ENCODE measurements at regions not wholly inside any gene's neighbourhood (a gene's known extent, or its start where the extent isn't known, plus 50 kb on each side); places are given as distances from the start of the nearest gene placed in this dataset.

DNA sequence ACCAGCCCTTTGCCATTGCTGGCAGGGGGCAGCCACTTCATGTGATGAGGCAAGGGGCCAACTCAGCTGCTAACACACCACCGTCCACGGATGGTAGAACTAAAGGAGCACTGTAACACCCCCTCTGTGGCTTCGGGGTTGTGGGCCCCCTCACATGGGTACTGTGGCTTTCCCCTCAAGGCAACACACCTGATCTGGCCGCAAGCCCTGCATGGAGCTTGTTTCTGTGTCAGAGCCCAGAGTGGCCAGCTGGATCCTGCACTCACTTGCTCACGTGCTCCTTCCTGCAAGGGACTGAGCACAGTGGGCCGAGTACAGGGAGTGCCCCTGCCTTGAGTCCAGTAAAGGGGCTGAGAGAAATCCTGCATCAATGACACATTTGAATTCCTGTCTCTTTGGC lies 507.4 kb upstream of the SMC2 start:
- no peak for TF ChIP-seq EP300 (IDR thresholded peaks at IDR 0.05; ENCODE audit: borderline replicate concordance)
- no peak for TF ChIP-seq NFIC (IDR thresholded peaks at IDR 0.05)
- no peak for TF ChIP-seq RAD21 (IDR thresholded peaks at IDR 0.05; ENCODE audit: low read depth)
- TF ChIP-seq, protein P1, sequence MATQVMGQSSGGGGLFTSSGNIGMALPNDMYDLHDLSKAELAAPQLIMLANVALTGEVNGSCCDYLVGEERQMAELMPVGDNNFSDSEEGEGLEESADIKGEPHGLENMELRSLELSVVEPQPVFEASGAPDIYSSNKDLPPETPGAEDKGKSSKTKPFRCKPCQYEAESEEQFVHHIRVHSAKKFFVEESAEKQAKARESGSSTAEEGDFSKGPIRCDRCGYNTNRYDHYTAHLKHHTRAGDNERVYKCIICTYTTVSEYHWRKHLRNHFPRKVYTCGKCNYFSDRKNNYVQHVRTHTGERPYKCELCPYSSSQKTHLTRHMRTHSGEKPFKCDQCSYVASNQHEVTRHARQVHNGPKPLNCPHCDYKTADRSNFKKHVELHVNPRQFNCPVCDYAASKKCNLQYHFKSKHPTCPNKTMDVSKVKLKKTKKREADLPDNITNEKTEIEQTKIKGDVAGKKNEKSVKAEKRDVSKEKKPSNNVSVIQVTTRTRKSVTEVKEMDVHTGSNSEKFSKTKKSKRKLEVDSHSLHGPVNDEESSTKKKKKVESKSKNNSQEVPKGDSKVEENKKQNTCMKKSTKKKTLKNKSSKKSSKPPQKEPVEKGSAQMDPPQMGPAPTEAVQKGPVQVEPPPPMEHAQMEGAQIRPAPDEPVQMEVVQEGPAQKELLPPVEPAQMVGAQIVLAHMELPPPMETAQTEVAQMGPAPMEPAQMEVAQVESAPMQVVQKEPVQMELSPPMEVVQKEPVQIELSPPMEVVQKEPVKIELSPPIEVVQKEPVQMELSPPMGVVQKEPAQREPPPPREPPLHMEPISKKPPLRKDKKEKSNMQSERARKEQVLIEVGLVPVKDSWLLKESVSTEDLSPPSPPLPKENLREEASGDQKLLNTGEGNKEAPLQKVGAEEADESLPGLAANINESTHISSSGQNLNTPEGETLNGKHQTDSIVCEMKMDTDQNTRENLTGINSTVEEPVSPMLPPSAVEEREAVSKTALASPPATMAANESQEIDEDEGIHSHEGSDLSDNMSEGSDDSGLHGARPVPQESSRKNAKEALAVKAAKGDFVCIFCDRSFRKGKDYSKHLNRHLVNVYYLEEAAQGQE (IDR thresholded peaks at IDR 0.05; ENCODE audit: low read depth), result no peak
- TF ChIP-seq FOXM1 (IDR thresholded peaks at IDR 0.05; ENCODE audit: borderline replicate concordance, low read depth), result no peak
- TF ChIP-seq TEAD4 (IDR thresholded peaks at IDR 0.05), result no peak
- no peak for TF ChIP-seq TAF1 (IDR thresholded peaks at IDR 0.05; ENCODE audit: low read depth)
- TF ChIP-seq CEBPB (IDR thresholded peaks at IDR 0.05), result no peak
- TF ChIP-seq EGR1 (IDR thresholded peaks at IDR 0.05), result no peak
- TF ChIP-seq, protein P2, sequence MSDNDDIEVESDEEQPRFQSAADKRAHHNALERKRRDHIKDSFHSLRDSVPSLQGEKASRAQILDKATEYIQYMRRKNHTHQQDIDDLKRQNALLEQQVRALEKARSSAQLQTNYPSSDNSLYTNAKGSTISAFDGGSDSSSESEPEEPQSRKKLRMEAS (IDR thresholded peaks at IDR 0.05), result no peak
- TF ChIP-seq YY1 (IDR thresholded peaks at IDR 0.05; ENCODE audit: low read depth), result no peak
